KOPT-K1 (cell line): ENCODE measurements at regions not wholly inside any gene's neighbourhood (a gene's known extent, or its start where the extent isn't known, plus 50 kb on each side); places are given as distances from the start of the nearest gene placed in this dataset.

Source experiments
- H3K27ac ChIP-seq: fragments of 200-600 bp; sonication (generic); 2 replicates; pipeline ENCODE4 v1.5.1; 2016; ENCODE audit warnings: antibody characterized with exemption, mild to moderate bottlenecking, low read depth, low read length; ENCODE audit not compliant: poor library complexity, severe bottlenecking
- H3K36me3 ChIP-seq: fragments of 200-600 bp; sonication (generic); 2 replicates; pipeline ENCODE4 v1.5.1; 2017; ENCODE audit warnings: antibody characterized with exemption, mild to moderate bottlenecking, low read length, moderate library complexity; ENCODE audit not compliant: insufficient read depth
- H3K9me3 ChIP-seq: fragments of 200-600 bp; sonication (generic); 2 replicates; pipeline ENCODE4 v1.5.1; 2017; ENCODE audit warnings: antibody characterized with exemption, low read length, mild to moderate bottlenecking; ENCODE audit not compliant: insufficient read depth, poor library complexity, severe bottlenecking

GRCh38 chr4:122555216-122555615 is 65.7 kb downstream of the IL21 start:
- Histone ChIP-seq H3K27ac (no peak overlapping the region), H3K36me3 (no peaks in the 10 kb centered on the region), H3K9me3 (no peaks in the 10 kb centered on the region)

GRCh38 chr4:122553432-122553831 is 67.4 kb downstream of the IL21 start:
- H3K9me3 ChIP-seq, result no peaks in the 10 kb centered on the region
- no peak overlapping the region for H3K27ac ChIP-seq
- no peaks in the 10 kb centered on the region for H3K36me3 ChIP-seq

GRCh38 chr4:122552898-122553297 is 68.0 kb downstream of the IL21 start:
- no peaks in the 10 kb centered on the region for H3K9me3 ChIP-seq
- H3K36me3 ChIP-seq, result no peaks in the 10 kb centered on the region
- no peak overlapping the region for H3K27ac ChIP-seq

GRCh38 chr4:122548886-122549630 is 71.8 kb downstream of the IL21 start:
- H3K9me3 ChIP-seq, result no peaks in the 10 kb centered on the region
- no peak overlapping the region for H3K27ac ChIP-seq

GRCh38 chr4:122548452-122548851 is 72.4 kb downstream of the IL21 start:
- no peaks in the 10 kb centered on the region for H3K36me3 ChIP-seq
- H3K27ac ChIP-seq, result no peak overlapping the region
- no peaks in the 10 kb centered on the region for H3K9me3 ChIP-seq

More at GRCh38 chr4:122548886-122549630, 71.8 kb downstream of the IL21 start:
- H3K36me3 ChIP-seq, result no peaks in the 10 kb centered on the region

- Histone ChIP-seq H3K9me3 (peaks cover 12% of the 10 kb centered on the region), H3K27ac (no peak overlapping the region), H3K36me3 (no peaks in the 10 kb centered on the region)
Measured at GRCh38 chr4:122542411-122543236, 78.2 kb downstream of the IL21 start.

- Histone ChIP-seq H3K9me3 (peaks cover 12% of the 10 kb centered on the region), H3K27ac (no peak overlapping the region), H3K36me3 (no peaks in the 10 kb centered on the region)
Measured at GRCh38 chr4:122541996-122542395, 78.9 kb downstream of the IL21 start.

- Histone ChIP-seq H3K9me3 (peaks cover 12% of the 10 kb centered on the region), H3K27ac (no peak overlapping the region)
Measured at GRCh38 chr4:122540838-122541237, 80.0 kb downstream of the IL21 start.

GRCh38 chr4:122539861-122540465 is 80.9 kb downstream of the IL21 start:
- no peak overlapping the region for H3K27ac ChIP-seq
- H3K36me3 ChIP-seq, result no peaks in the 10 kb centered on the region
- H3K9me3 ChIP-seq, result peaks cover 12% of the 10 kb centered on the region

More at GRCh38 chr4:122540838-122541237, 80.0 kb downstream of the IL21 start:
- H3K36me3 ChIP-seq, result no peaks in the 10 kb centered on the region

- Histone ChIP-seq H3K27ac (no peak overlapping the region), H3K36me3 (no peaks in the 10 kb centered on the region), H3K9me3 (peaks cover 25% of the 10 kb centered on the region)
Measured at GRCh38 chr4:122537388-122538135, 81.0 kb upstream of the IL2 start.

GRCh38 chr4:122536001-122536400 is 79.5 kb upstream of the IL2 start:
- H3K27ac ChIP-seq, result no peak overlapping the region
- H3K36me3 ChIP-seq, result no peaks in the 10 kb centered on the region
- peaks cover 14% of the 10 kb centered on the region for H3K9me3 ChIP-seq

GRCh38 chr4:122534776-122535175 is 78.3 kb upstream of the IL2 start:
- peaks cover 14% of the 10 kb centered on the region for H3K9me3 ChIP-seq
- no peak overlapping the region for H3K27ac ChIP-seq
- no peaks in the 10 kb centered on the region for H3K36me3 ChIP-seq

GRCh38 chr4:122533841-122534240 is 77.3 kb upstream of the IL2 start:
- Histone ChIP-seq H3K9me3 (peaks cover 14% of the 10 kb centered on the region), H3K27ac (no peak overlapping the region)

GRCh38 chr4:122532766-122533165 is 76.2 kb upstream of the IL2 start:
- H3K9me3 ChIP-seq, result peaks cover 14% of the 10 kb centered on the region
- H3K27ac ChIP-seq, result no peak overlapping the region
- no peaks in the 10 kb centered on the region for H3K36me3 ChIP-seq

More at GRCh38 chr4:122533841-122534240, 77.3 kb upstream of the IL2 start:
- no peaks in the 10 kb centered on the region for H3K36me3 ChIP-seq

- H3K36me3 ChIP-seq, result no peaks in the 10 kb centered on the region
- no peak overlapping the region for H3K27ac ChIP-seq
- peaks cover 14% of the 10 kb centered on the region for H3K9me3 ChIP-seq
Measured at GRCh38 chr4:122531514-122531913, 75.0 kb upstream of the IL2 start.
